AG04450 (cell line): ENCODE measurements at regions not wholly inside any gene's neighbourhood (a gene's known extent, or its start where the extent isn't known, plus 50 kb on each side); places are given as distances from the start of the nearest gene placed in this dataset.

ENCODE experiments used
- CTCF ChIA-PET: fragments of 300-600, 350-600 bp; formaldehyde crosslinking; extraction: SDS; loops from one replicate; lab custom pipeline; 2022; ENCODE audit warnings: antibody characterized with exemption, inconsistent platforms; lab: Charles Lee
- POLR2A ChIA-PET: fragments of 350-600 bp; formaldehyde crosslinking; extraction: SDS; loops from one replicate; lab custom pipeline; 2021; ENCODE audit warnings: antibody characterized with exemption, inconsistent platforms; lab: Yijun Ruan, JAX
- DNase-seq: peaks from one replicate; pipeline ENCODE4 v3.0.0-alpha.2; 2011; ENCODE audit warnings: low read depth, low spot score
- H3K27ac ChIP-seq: one replicate; pipeline ENCODE4 v1.5.1; 2012; ENCODE audit warnings: low read depth, low read length, control low read depth
- H3K27me3 ChIP-seq: one replicate; pipeline ENCODE4 v1.6.0; 2012; ENCODE audit warnings: low read length; ENCODE audit not compliant: control insufficient read depth, insufficient read depth
- H3K4me3 ChIP-seq: 2 replicates; pipeline ENCODE4 v1.5.1; 2011; ENCODE audit warnings: mild to moderate bottlenecking, low read depth, low read length, control low read depth
- H3K9me3 ChIP-seq: 2 replicates; pipeline ENCODE4 v1.5.1; 2012; ENCODE audit warnings: low read length; ENCODE audit not compliant: control insufficient read depth, insufficient read depth
- TF ChIP-seq, protein P1 (sequence below): IDR thresholded peaks from 2 replicates; pipeline ENCODE4 v1.5.1; 2011; ENCODE audit warnings: low read depth, low read length, control low read depth, inconsistent platforms

DNA sequence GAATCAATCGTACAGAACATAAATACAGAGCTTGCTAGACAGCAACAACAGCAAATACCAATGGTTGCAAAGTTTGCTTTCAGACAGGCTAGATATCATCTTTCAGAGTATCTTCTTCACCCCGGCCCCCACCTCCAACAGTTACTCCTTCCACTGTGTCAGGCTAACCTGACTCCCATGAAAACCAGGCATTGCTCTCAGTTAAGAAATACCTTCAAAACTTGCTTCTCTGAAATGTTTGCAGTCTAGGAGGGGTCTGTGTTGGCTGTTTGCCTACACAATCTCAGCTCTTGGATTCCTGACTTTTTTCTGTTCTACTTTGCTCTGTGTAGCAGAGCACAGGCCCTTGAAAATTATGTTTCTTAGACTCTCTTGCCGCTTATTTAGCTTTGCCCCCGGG lies 599.5 kb upstream of the SYT4 start:
- Histone ChIP-seq H3K27ac (no peak overlapping the region), H3K9me3 (no peaks in the 10 kb centered on the region), H3K27me3 (no peaks in the 10 kb centered on the region), H3K4me3 (no peak overlapping the region)
- TF ChIP-seq, protein P1, sequence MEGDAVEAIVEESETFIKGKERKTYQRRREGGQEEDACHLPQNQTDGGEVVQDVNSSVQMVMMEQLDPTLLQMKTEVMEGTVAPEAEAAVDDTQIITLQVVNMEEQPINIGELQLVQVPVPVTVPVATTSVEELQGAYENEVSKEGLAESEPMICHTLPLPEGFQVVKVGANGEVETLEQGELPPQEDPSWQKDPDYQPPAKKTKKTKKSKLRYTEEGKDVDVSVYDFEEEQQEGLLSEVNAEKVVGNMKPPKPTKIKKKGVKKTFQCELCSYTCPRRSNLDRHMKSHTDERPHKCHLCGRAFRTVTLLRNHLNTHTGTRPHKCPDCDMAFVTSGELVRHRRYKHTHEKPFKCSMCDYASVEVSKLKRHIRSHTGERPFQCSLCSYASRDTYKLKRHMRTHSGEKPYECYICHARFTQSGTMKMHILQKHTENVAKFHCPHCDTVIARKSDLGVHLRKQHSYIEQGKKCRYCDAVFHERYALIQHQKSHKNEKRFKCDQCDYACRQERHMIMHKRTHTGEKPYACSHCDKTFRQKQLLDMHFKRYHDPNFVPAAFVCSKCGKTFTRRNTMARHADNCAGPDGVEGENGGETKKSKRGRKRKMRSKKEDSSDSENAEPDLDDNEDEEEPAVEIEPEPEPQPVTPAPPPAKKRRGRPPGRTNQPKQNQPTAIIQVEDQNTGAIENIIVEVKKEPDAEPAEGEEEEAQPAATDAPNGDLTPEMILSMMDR, result no peak
- DNase-seq, result no peak
- POLR2A ChIA-PET, result no interaction called here
- CTCF ChIA-PET, result interaction anchor here (0.7 kb wide), 1 partner anchor 25 kb away, joined by 3 read pairs; no protein-coding TSS in a partner anchor

DNA sequence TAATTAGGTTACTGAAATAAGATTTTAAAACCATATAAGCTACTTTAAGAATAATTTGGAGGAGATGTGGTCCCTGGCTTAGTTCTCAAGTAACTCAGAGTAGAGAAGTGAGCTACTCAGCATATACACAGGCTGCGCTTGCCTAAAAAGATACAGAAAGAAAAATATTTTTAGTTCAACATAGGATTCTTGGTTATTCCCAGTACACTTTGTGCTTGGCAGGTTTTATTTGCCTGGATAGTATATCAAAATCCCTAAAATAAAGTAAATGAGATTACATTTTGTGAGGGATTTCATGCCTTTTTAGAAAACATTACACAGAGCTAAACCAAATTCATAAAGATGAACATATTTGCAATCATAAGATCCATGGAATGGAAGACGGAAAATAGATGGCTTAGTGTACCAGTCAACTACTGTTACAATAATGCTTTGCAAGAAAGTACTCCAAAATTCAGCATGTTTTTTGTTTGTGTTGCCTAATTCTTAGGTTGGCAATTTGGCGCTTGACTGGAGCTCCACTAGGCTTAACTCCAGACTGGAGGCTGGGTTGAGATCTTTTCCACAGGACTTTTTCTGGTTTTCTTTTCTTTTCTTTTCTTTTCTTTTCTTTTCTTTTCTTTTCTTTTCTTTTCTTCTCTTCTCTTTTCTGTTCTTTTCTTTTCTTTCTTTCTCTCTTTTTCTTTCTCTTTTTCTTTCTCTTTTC lies 600.5 kb upstream of the SYT4 start:
- TF ChIP-seq, protein P1, result no peak
- CTCF ChIA-PET, result no interaction called here
- Histone ChIP-seq H3K4me3 (no peak overlapping the region), H3K27ac (no peak overlapping the region), H3K27me3 (no peaks in the 10 kb centered on the region), H3K9me3 (no peaks in the 10 kb centered on the region)
- POLR2A ChIA-PET, result no interaction called here
- DNase-seq, result no peak

DNA sequence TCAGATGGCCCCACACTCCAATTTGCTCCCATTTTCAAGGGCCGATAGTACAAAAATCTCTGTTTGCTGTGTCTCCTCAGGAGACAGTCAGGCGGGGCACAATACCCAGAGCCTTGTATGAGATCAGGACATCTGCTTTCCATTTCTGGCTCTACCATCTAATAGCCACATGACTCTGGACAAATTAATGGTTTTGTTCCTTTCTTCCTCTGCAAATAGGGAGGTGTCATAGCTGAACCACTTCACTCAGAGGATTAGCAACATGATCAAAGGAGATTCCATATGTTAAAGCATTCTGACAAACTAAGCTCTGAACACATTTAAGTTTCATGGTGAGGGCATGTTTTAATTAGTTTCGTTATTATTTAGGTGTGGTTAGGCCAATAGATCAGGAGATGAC lies 602.1 kb upstream of the SYT4 start:
- H3K4me3 ChIP-seq, result no peak overlapping the region
- POLR2A ChIA-PET, result no interaction called here
- no peaks in the 10 kb centered on the region for H3K9me3 ChIP-seq
- H3K27me3 ChIP-seq, result no peaks in the 10 kb centered on the region
- CTCF ChIA-PET, result no interaction called here
- no peak overlapping the region for H3K27ac ChIP-seq
- TF ChIP-seq, protein P1, result no peak
- DNase-seq, result no peak

DNA sequence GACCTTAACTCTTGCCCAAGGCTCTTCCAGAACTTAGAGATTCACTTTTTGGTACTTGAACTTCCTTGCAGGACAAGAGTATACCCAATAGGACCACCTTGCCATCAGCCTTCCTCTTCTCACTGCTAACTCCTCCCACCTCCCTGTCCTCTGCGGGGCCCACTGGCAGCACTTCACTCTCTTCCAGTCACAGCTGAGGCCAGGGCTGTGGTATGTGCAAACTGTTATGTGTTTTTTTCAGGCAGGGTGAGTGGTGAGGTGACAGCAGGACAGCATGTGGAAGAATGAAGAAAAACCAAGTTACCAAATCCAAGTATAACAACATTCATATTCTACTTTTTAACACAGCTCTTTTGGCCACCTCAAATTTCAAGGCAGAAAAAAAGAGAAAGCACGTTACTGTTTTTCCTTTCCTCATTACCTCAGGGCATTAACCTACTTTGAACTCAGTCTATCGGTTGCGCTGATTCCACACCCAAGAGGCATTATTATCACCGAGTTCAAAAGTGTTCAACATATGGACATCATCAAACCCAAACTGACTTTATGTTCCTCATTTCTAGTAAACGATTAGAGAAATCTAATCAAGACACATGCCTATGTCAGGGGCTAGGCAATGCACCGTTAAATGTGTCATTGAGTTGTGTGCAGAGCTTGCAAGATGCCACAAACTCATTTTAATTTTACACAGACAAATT lies 605.2 kb upstream of the SYT4 start:
- Histone ChIP-seq H3K27me3 (no peaks in the 10 kb centered on the region), H3K27ac (no peak overlapping the region), H3K9me3 (no peaks in the 10 kb centered on the region), H3K4me3 (no peak overlapping the region)
- POLR2A ChIA-PET, result no interaction called here
- TF ChIP-seq, protein P1, result no peak
- CTCF ChIA-PET, result no interaction called here
- DNase-seq, result no peak

DNA sequence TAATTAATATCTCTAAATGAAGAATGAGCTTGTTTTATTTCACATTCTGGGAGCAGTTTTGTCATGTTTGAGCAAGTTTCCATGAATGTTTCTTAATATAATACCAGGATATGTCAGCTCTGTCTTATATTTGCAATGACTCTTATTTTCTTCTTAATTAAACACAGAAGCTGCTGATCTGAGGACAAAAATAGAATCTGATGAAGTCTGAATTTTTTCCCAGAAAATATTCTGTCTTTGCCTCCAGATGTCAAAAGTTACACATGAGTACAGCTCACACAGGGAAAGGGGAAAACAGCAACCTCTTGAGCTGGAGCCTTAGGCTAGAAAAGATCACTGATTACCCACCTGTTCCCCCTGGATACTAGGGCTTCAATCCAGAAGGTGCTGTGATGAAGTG lies 606.6 kb upstream of the SYT4 start:
- DNase-seq, result no peak
- Histone ChIP-seq H3K9me3 (no peaks in the 10 kb centered on the region), H3K27me3 (no peaks in the 10 kb centered on the region), H3K4me3 (no peak overlapping the region), H3K27ac (no peak overlapping the region)
- POLR2A ChIA-PET, result no interaction called here
- CTCF ChIA-PET, result no interaction called here
- TF ChIP-seq, protein P1, result no peak
